ENCODE measurements at regions not wholly inside any gene's neighbourhood (a gene's known extent, or its start where the extent isn't known, plus 50 kb on each side); places are given as distances from the start of the nearest gene placed in this dataset.
"Not testable (repeated sequence)": the region's sequence is repeated elsewhere in the genome, so short reads cannot be mapped to it uniquely, and the experiment has no call there.

- H3K27ac Mint-ChIP-seq (ENCODE audit: unreplicated experiment) = no peak overlapping the region
- TF ChIP-seq CTCF (IDR thresholded peaks at IDR 0.05; ENCODE audit: unreplicated experiment) = no peak
- no peaks in the 10 kb centered on the region for H3K27me3 Mint-ChIP-seq (ENCODE audit: unreplicated experiment)
- H3K36me3 Mint-ChIP-seq (ENCODE audit: low read depth, unreplicated experiment) = no peaks in the 10 kb centered on the region
- no peaks in the 10 kb centered on the region for H3K9me3 Mint-ChIP-seq (ENCODE audit: unreplicated experiment)
- DNase-seq (ENCODE audit: low spot score) = no peak
- H3K4me1 Mint-ChIP-seq (ENCODE audit: unreplicated experiment) = no peaks in the 10 kb centered on the region
- no peak overlapping the region for H3K4me3 Mint-ChIP-seq (ENCODE audit: unreplicated experiment)
Observed at GRCh38 chr6:49142421-49143151, 320.5 kb downstream of the MMUT start.

- TF ChIP-seq CTCF (IDR thresholded peaks at IDR 0.05; ENCODE audit: unreplicated experiment) = no peak
- Mint-ChIP-seq H3K36me3 (ENCODE audit: low read depth, unreplicated experiment) (no peaks in the 10 kb centered on the region), H3K9me3 (ENCODE audit: unreplicated experiment) (no peaks in the 10 kb centered on the region), H3K27me3 (ENCODE audit: unreplicated experiment) (no peaks in the 10 kb centered on the region), H3K4me3 (ENCODE audit: unreplicated experiment) (no peak overlapping the region), H3K27ac (ENCODE audit: unreplicated experiment) (no peak overlapping the region), H3K4me1 (ENCODE audit: unreplicated experiment) (no peaks in the 10 kb centered on the region)
- DNase-seq (ENCODE audit: low spot score) = no peak
Observed at GRCh38 chr6:49121970-49122369, 341.1 kb downstream of the MMUT start.

- no peak for DNase-seq (ENCODE audit: low spot score)
- no peaks in the 10 kb centered on the region for H3K9me3 Mint-ChIP-seq (ENCODE audit: unreplicated experiment)
- no peaks in the 10 kb centered on the region for H3K4me1 Mint-ChIP-seq (ENCODE audit: unreplicated experiment)
- H3K36me3 Mint-ChIP-seq (ENCODE audit: low read depth, unreplicated experiment) = no peaks in the 10 kb centered on the region
- TF ChIP-seq CTCF (IDR thresholded peaks at IDR 0.05; ENCODE audit: unreplicated experiment) = no peak
- H3K4me3 Mint-ChIP-seq (ENCODE audit: unreplicated experiment) = no peak overlapping the region
- no peak overlapping the region for H3K27ac Mint-ChIP-seq (ENCODE audit: unreplicated experiment)
- H3K27me3 Mint-ChIP-seq (ENCODE audit: unreplicated experiment) = no peaks in the 10 kb centered on the region
Observed at GRCh38 chr6:49118478-49118877, 344.6 kb downstream of the MMUT start.

GRCh38 chr6:49110916-49111315 lies 352.1 kb downstream of the MMUT start:
- H3K4me3 Mint-ChIP-seq (ENCODE audit: unreplicated experiment) = no peak overlapping the region
- no peak for DNase-seq (ENCODE audit: low spot score)
- no peaks in the 10 kb centered on the region for H3K27me3 Mint-ChIP-seq (ENCODE audit: unreplicated experiment)
- TF ChIP-seq CTCF (IDR thresholded peaks at IDR 0.05; ENCODE audit: unreplicated experiment) = no peak
- H3K9me3 Mint-ChIP-seq (ENCODE audit: unreplicated experiment) = no peaks in the 10 kb centered on the region
- no peaks in the 10 kb centered on the region for H3K36me3 Mint-ChIP-seq (ENCODE audit: low read depth, unreplicated experiment)
- H3K4me1 Mint-ChIP-seq (ENCODE audit: unreplicated experiment) = no peaks in the 10 kb centered on the region
- no peak overlapping the region for H3K27ac Mint-ChIP-seq (ENCODE audit: unreplicated experiment)

- not testable (repeated sequence) for H3K27me3 Mint-ChIP-seq (ENCODE audit: unreplicated experiment); H3K27ac Mint-ChIP-seq (ENCODE audit: unreplicated experiment); DNase-seq (ENCODE audit: low spot score); H3K36me3 Mint-ChIP-seq (ENCODE audit: low read depth, unreplicated experiment); H3K4me3 Mint-ChIP-seq (ENCODE audit: unreplicated experiment); H3K9me3 Mint-ChIP-seq (ENCODE audit: unreplicated experiment); H3K4me1 Mint-ChIP-seq (ENCODE audit: unreplicated experiment)
Observed at GRCh38 chr6:49097664-49098063, 365.4 kb downstream of the MMUT start.
